NCI-H345 treated with DMSO at 0.1 percent for 48 hours (cell line): ENCODE measurements at regions not wholly inside any gene's neighbourhood (a gene's known extent, or its start where the extent isn't known, plus 50 kb on each side); places are given as distances from the start of the nearest gene placed in this dataset.
"Not testable (repeated sequence)": the region's sequence is repeated elsewhere in the genome, so short reads cannot be mapped to it uniquely, and the experiment has no call there.

Experiments
- DNase-seq: peaks from one replicate; lab custom pipeline; 2025; ENCODE audit not compliant: unreplicated experiment; lab: John Stamatoyannopoulos, UW

- not testable (repeated sequence) for DNase-seq
These were observed 89.8 kb downstream of the DNAAF6 start for GRCh38 chrX:107296184-107296583.

GRCh38 chrX:107298276-107298675, 91.9 kb downstream of the DNAAF6 start:
- DNase-seq: no peak

GRCh38 chrX:107301253-107301652, 94.8 kb downstream of the DNAAF6 start:
- no peak for DNase-seq

GRCh38 chrX:107304141-107304540, 97.7 kb downstream of the DNAAF6 start:
- DNase-seq: no peak

GRCh38 chrX:107323786-107324492, 117.5 kb downstream of the DNAAF6 start:
- no peak for DNase-seq

GRCh38 chrX:107324493-107325310, 118.3 kb downstream of the DNAAF6 start:
- no peak for DNase-seq

- DNase-seq: no peak
These were observed 119.1 kb downstream of the DNAAF6 start for GRCh38 chrX:107325467-107325866.

- no peak for DNase-seq
These were observed 101.4 kb upstream of the FRMPD3 start for GRCh38 chrX:107348051-107348450.

- DNase-seq: no peak
These were observed 100.5 kb upstream of the FRMPD3 start for GRCh38 chrX:107348990-107349389.

- peak; percentile 63 for DNase-seq
These were observed 93.9 kb upstream of the FRMPD3 start for GRCh38 chrX:107355533-107355932.

- no peak for DNase-seq
These were observed 88.6 kb upstream of the FRMPD3 start for GRCh38 chrX:107360788-107361360.

- DNase-seq: not testable (repeated sequence)
These were observed 79.3 kb upstream of the FRMPD3 start for GRCh38 chrX:107370185-107370584.

- no peak for DNase-seq
These were observed 75.3 kb upstream of the FRMPD3 start for GRCh38 chrX:107374132-107374531.

- no peak for DNase-seq
These were observed 74.6 kb upstream of the FRMPD3 start for GRCh38 chrX:107374831-107375230.

- not testable (repeated sequence) for DNase-seq
These were observed 73.3 kb upstream of the FRMPD3 start for GRCh38 chrX:107376186-107376585.

- DNase-seq: no peak
These were observed 64.9 kb upstream of the FRMPD3 start for GRCh38 chrX:107384397-107385105.

GRCh38 chrX:107389726-107390125, 59.7 kb upstream of the FRMPD3 start:
- no peak for DNase-seq

GRCh38 chrX:107393656-107394055, 55.8 kb upstream of the FRMPD3 start:
- not testable (repeated sequence) for DNase-seq

- DNase-seq: no peak
These were observed 53.2 kb upstream of the FRMPD3 start for GRCh38 chrX:107396235-107396634.

GRCh38 chrX:107396783-107397182, 52.7 kb upstream of the FRMPD3 start:
- no peak for DNase-seq

- no peak for DNase-seq
These were observed 51.3 kb upstream of the FRMPD3 start for GRCh38 chrX:107398115-107398514.
